HT-29 (cell line): ENCODE measurements at regions not wholly inside any gene's neighbourhood (a gene's known extent, or its start where the extent isn't known, plus 50 kb on each side); places are given as distances from the start of the nearest gene placed in this dataset. TPM values are rescaled to one million over a fixed set of nuclear protein-coding genes. Genes with fewer than 3 reads are reported as not detected.
A peak's percentile ranks its signal among the peaks of the same experiment; 100 is the strongest.

Source experiments
- DNase-seq: peaks from one replicate; pipeline ENCODE4 v3.0.0-alpha.2; 2015; ENCODE audit warnings: low spot score
- small RNA-seq: library from RNA; depleted of rRNA; stranded (forward); fragments of <200 nt; gene quantifications from one replicate; pipeline ENCODE3, GENCODE V24; 2014

DNA sequence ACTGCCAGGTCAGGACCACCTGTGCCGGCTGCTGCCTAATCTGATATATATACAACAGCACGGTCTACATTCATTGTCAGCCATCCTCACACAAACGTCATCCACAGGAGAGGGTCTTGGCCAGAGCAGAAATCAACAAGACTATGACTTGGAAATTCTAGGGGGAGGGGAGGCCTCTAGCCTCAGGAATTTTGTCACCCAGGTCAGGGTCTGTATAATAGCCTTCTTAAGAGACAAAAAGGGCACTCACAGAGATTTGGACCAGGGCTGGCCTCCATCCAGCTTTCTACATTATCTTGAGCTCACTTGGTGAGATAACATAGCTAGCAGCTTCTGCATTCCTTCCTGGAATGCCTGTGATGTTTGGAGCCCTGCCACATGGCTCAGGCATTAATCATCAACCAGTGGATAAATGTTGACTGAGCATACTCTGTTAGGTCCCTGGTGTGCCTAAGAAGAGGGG is 50.4 kb upstream of the CTIF start:
- DNase-seq, result peak; percentile 63

DNA sequence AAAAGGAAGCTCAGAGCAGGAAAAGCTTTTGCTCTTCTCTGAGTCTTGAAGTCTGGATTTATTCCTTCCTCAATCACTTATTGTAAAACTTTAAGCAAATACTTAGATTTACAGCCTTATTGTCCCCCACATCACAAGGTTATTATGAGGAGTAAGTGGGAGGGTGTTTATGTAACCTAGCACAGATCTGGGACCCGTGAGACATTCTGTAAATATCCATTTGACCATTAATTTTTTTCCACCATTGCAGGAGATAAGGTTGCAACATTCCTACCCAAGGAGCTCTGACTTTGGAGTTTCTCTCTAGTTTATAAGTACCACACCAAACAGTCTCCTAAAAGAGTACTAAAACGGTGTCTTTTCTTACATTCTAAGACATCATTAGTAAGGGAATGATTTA is 52.1 kb upstream of the CTIF start:
- no peak for DNase-seq

DNA sequence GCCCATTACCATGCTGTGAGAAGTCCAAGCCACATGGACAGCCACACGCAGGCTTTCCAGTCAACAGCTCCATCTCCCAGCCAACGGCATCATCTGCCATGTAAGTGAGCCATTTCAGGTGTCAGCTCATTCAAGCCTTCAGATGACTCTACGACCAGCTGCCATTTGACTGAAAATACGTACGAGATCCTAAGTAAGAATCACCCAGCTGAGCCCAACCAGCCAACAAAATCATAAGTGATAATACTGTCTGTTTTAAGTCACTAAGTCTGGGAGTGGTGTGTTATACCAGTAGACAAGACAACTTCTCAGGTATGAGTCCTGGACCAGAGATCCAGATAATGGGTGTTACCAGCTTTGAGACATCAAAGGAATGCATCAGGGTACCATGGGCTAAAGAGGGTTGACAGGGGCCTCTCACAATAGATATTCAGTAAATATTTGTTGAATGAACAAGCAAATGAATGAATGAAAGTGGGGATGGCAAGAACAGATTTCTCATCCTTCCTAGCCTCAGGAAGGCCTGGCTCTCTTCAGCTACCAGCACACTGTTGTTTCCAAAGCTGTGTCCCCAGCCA is 52.9 kb upstream of the CTIF start:
- no peak for DNase-seq

DNA sequence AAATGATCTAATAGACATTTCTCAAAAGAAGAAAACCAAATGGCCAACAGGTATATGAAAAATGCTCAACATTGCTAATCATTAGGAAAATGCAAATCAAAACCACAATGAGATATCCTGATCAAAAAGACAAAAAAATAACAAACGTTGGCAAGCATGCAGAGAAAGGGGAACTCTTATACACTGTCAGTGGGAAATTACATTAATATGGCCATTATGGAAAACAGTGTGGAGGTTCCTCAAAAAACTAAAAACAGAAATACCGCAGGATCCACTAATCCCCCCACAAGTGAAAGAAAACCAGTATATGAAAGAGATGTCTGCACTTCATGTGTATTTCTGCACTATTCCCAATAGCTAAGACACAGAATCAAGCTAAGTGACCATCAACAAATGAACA is 57.7 kb upstream of the CTIF start:
- DNase-seq, result no peak

DNA sequence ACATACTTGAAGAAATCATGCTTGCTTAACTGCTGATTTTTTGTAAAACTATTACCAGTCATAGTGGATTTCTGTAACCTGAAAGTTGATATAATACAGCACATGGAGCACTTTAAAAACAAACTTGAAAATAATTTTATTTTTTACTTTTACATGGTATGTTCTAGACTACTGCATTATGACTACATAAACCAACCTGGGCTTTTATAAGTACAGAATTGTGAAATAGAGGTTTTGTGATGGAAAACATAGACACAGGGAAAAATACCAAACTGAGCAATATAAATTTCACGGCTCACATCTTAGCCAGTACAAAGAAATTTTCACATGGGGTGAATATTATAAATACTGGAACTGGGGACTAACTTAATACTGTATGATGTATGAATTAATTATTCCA is 59.3 kb upstream of the CTIF start:
- DNase-seq, result no peak

DNA sequence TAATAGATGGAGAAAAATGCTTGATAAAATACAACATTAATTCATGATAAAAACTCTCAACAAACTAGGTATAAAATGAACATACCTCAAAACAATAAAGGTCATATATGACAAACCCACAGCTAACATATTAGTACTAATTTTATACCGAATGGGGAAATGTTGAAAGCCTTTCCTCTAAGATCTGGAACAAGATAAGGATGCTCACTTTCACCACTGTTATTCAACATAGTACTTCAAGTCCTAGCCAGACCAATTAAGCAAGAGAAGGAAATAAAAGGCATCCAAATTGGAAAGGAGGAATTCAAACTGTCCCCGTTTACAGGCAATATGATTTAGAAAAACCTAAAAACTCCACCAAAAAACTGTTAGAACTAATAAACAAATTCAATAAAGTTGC is 61.5 kb upstream of the CTIF start:
- no peak for DNase-seq

DNA sequence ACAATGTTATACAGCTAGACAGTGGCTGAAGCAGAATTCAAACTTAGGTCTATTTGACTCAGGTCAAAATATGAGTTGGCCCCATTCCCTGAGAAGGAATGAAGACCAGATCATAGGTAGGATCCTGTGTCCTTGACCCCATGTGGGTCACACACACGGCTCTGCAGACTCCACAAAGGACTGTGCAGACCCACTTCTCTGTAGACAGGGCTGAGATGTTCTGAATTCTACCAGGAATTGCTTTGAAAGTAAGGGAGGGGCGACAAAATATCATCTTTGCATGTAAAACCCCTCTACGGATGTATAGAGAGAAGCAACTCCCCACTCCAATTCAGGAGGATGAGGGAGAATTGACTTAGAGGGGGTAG is 62.3 kb upstream of the CTIF start:
- no peak for DNase-seq

DNA sequence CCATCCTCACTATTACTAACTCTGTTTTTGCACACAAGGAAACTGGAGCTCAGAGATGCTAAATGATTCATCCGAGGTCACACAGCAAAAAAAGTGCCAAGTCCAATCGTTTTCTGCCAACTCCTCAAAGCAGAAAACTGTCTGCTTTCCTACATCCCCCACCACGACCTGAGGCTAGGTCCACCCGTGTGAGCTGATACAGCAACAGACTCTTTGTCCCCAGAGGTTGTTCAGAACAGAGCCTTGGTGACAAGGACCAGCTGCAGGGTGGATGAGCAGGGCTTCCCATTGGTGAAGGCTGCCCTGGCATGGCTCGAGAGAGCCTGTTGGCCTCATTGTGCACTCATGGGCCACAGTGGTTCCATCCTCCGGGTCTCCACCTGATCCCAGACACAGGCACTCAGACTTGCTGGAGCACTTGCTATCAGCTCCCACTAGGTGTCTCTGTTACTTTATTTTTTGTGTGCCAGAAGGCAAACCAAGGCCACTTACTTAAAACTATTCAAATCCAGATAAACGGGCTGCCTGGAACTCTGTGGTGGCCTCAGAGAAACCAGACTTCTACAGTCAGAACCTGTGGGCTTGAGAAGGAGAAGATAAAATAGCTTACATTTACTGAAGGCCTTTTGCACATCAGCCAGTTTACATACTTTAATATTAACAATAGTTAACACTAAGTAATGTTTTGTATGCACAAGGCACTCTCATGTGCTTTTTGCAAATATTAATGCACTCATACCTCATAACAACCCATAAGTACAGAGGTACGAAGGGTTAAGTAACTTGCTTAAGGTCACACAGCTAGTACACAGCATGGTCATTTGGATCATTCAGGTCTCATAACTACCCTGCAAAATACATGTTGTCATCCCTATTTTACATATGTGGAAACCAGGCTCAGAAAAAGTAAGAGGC is 62.9 kb upstream of the CTIF start:
- peak; percentile 57 for DNase-seq

DNA sequence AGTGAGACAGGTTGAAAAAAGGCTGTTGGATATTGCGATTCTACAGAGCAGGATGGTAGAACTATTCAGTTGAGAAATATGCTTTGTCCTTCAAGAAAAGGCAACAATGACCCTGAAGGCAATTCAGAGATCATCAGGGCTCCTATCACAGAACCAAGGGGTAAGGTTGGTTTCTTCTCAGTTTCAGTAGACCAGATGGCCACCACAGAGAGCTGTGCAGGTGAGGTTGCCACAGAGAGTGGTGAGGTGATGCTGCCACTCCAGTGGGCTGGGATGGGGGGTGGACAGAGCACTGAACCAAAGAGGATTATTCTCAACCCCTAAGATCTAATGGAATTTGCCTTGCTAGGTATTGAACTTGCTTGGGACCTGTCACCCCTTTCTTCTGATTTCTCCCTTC is 64.6 kb upstream of the ZBTB7C start:
- no peak for DNase-seq

DNA sequence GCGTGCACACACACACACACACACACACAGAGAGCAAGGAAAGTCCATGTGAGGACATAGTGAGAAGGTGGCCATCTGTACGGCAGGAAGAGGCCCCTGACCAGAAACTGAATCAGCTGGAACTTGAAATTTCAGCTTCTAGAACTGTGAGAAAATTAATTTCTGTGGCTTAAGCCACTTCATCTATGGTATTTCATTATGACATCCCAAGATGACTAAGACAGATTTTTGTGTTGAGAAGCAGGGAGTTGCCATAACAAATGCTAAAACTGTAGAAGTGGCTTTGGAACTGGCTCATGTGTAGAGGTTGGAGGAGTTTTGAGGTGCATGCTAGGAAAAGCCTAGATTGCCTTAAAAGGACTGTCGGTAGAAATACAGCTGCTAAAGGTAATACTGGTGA is 63.4 kb upstream of the ZBTB7C start:
- DNase-seq, result no peak

DNA sequence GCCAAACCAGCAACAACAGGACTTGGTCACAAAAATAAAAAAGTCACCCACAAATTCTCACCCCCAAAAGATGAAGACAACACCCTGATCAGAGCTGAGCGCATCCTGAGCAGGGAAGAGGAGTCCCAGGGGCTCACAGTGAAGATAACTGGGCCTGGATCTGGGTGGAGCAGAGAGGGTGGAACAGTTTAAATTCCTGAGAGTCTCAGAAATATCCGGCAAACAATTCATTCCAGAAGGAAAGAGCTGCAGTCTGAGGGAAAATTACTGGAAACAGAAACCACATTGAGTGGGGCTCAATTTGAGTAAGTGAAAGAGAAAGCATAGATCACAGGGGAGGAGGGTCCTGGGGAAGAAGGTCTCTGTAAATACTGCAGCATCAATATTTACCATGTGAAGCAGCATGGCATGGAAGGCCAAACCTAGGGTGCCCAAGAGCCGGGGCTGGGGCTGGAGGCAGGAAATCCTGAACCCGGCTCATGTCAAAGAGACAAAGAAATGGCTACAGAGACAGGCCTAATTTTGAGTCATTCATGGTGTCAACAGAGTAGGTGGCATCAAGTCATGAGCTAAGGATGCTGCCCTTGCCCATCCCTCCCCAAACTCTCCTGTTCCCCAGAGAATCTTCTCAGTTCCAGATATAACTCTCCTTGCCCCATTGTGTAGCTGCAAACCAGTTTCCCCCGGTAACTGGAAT is 61.4 kb upstream of the ZBTB7C start:
- DNase-seq, result no peak

DNA sequence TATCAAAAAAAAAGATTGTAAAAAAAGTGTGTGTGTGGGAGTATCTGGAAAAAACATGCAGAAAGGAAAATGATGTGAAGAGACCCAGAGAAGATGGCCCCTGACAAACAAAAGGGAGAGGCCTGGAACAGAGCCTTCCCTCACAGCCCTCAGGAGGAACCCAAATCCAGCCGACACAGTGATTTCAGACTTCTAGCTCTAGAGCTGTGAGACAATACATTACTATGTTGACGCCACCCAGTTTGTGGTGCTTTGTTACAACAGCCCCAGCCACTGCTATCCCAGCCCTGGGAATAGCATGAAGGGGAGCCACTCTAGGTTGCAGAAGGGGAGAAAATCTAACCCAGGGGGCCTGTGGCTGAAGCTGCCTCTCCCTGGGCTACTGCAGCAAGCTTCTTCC is 59.0 kb upstream of the ZBTB7C start:
- no peak for DNase-seq

DNA sequence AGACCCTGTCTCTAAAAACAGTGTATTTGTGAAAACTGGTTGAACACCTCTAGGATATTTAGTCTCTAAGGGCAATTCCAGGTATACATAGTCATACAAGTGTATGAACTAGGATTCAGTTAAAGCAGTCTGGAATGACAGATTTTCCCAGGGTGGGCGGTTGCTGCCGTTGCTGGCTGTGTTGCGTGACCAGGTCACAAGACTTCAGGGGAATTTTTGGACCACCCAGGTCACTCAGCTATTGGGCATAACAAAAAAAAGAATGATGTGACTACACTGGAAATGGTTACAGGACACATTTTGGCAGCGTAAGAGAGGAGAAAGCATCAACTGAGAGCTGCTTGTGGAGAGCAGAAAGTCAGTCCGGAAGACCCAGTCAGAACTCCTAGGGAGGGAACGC is 58.0 kb upstream of the ZBTB7C start:
- DNase-seq, result no peak

DNA sequence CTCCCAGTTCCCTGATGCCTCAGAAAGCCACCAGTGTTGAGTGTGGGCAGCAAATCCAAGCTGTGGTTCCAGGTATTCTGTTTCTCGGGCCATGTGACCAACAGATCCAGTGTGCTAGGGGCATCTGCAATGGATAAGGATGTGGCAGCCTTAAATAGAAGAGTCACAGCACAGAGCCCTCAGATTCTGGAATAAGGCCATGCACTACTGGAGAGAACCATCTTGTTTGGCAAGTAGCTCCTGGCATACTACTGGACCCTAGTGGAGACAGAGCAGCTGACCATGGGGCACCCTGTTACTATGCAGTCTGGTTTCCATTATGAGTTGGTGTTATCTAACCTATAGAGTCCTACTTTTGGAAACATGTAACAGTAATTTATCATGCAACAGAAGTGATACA is 53.3 kb upstream of the ZBTB7C start:
- DNase-seq, result no peak

DNA sequence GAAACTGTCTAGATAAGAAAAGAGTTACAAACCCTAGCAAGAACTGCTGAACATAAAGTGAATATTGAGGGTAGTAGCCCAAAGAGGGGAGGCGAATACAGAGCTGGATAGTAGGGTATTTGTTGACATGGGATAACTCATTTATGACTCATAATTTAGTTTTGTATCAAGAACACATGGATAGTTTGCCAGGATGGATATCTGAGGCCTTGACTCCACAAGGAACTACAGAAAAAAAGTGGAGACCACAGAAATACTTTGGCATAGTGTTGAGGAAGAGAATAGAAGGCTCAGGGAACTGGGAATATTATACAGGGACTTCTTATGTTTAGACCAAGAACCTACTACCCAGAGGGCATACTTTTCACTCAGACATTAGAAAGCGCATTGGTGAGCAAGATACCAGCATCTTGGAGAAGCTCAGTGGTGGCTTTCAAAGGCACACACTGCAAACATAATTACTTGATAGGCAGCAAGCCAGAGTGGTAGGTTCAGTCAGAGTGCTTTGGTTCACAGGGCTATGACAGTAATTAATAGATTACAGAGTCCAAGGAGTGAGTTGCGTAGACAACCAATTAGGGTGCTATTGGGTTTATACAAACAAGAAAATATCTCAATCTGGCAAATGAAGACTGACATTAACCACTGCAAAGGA is 51.9 kb upstream of the ZBTB7C start:
- peak; percentile 55 for DNase-seq

DNA sequence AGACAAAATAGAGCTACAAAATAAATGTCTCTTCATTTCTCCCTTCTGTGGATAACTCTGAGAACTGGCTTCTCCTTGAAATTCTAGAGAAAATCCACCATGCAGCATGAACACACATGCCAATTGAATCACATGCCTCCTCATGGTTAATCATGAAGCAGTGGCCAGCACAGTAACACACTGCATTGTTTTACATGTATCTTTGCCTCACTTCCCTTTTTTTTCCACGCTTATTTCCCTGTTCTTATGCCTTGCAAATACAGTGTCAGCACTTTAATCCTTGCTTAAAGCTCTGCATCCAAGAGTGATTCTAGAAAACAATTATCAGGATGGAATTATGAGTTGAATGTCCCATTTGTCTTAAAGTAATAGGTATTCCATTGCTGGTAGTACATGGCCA is 50.3 kb upstream of the ZBTB7C start:
- DNase-seq, result no peak

DNA sequence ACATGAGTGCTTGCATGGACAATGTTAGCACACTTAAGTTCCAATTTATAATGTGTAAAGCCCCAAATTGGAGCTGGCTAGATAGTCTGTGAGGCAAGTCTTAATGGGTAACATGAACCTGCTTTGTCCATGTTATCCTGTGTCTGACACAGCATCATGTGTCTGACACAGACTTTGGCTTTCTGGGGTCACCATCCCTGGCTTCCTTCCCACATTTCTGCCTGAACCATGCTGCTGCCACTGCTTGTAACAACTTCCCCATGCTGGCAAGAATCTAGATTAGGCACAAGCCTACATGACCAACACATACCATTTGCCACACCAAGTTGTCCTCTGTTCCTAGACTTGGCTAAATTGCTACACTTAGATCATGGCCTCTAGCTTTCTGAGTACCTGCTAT is 49.8 kb upstream of the ZBTB7C start:
- DNase-seq, result no peak

Small RNAs in the stretch of these regions (small RNA-seq; reads per million reads assigned to genes)
- gene AC024288.1, result not detected
- gene RNA5SP456, result 0.22 reads per million
